NB4 (cell line): ENCODE measurements at regions not wholly inside any gene's neighbourhood (a gene's known extent, or its start where the extent isn't known, plus 50 kb on each side); places are given as distances from the start of the nearest gene placed in this dataset.

Source experiments
- CTCF ChIP-seq: IDR thresholded peaks from one replicate; pipeline ENCODE4 v1.5.1; 2012; ENCODE audit warnings: low read depth, low read length
- POLR2A ChIP-seq: IDR thresholded peaks from 2 replicates; pipeline ENCODE4 v1.6.1; 2011; ENCODE audit warnings: mild to moderate bottlenecking; ENCODE audit not compliant: insufficient read length; ENCODE audit errors: extremely low read depth

- TF ChIP-seq CTCF (no peak), POLR2A (no peak)
These were observed 396.4 kb downstream of the TMEM232 start for GRCh38 chr5:110329955-110330525.
